Mucosa of stomach (tissue), 1 donor: ENCODE measurements at regions not wholly inside any gene's neighbourhood (a gene's known extent, or its start where the extent isn't known, plus 50 kb on each side); places are given as distances from the start of the nearest gene placed in this dataset.
"Not testable (repeated sequence)": the region's sequence is repeated elsewhere in the genome, so short reads cannot be mapped to it uniquely, and the experiment has no call there.

ENCODE experiments used
- H3K27me3 ChIP-seq: one replicate; pipeline ENCODE4 v1.7.0; 2013; ENCODE audit warnings: mild to moderate bottlenecking, low read length; ENCODE audit not compliant: control insufficient read depth, insufficient read depth
- H3K36me3 ChIP-seq: one replicate; pipeline ENCODE4 v1.7.0; 2013; ENCODE audit warnings: low read length; ENCODE audit not compliant: control insufficient read depth, insufficient read depth
- H3K4me1 ChIP-seq: one replicate; pipeline ENCODE4 v1.7.0; 2013; ENCODE audit warnings: mild to moderate bottlenecking, low read length; ENCODE audit not compliant: control insufficient read depth, insufficient read depth
- H3K4me3 ChIP-seq: one replicate; pipeline ENCODE4 v1.7.0; 2013; ENCODE audit warnings: low read length
- H3K9ac ChIP-seq: one replicate; pipeline ENCODE4 v1.7.0; 2013; ENCODE audit warnings: mild to moderate bottlenecking, low read length, moderate library complexity
- H3K9me3 ChIP-seq: one replicate; pipeline ENCODE4 v1.7.0; 2013; ENCODE audit warnings: mild to moderate bottlenecking, low read length, moderate library complexity; ENCODE audit not compliant: control insufficient read depth
- donor health status: Pancreatic carcinoma.

- not testable (repeated sequence) for H3K27me3 ChIP-seq, H3K9ac ChIP-seq, H3K4me3 ChIP-seq, H3K9me3 ChIP-seq, H3K36me3 ChIP-seq
- peaks cover 26% of the 10 kb centered on the region for H3K4me1 ChIP-seq
Measured at GRCh38 chr6:167671379-167671976, 155.2 kb upstream of the AFDN start.

GRCh38 chr6:167671977-167672687, 154.6 kb upstream of the AFDN start:
- Histone ChIP-seq H3K4me1 (peaks cover 32% of the 10 kb centered on the region), H3K27me3 (no peaks in the 10 kb centered on the region), H3K9me3 (no peaks in the 10 kb centered on the region), H3K4me3 (no peak overlapping the region), H3K9ac (no peak overlapping the region), H3K36me3 (no peaks in the 10 kb centered on the region)

GRCh38 chr6:167672738-167673137, 154.0 kb upstream of the AFDN start:
- no peak overlapping the region for H3K4me3 ChIP-seq
- no peaks in the 10 kb centered on the region for H3K9me3 ChIP-seq
- H3K36me3 ChIP-seq = no peaks in the 10 kb centered on the region
- no peaks in the 10 kb centered on the region for H3K27me3 ChIP-seq
- no peak overlapping the region for H3K9ac ChIP-seq
- peaks cover 38% of the 10 kb centered on the region for H3K4me1 ChIP-seq

GRCh38 chr6:167673946-167674345, 152.8 kb upstream of the AFDN start:
- no peaks in the 10 kb centered on the region for H3K27me3 ChIP-seq
- no peak overlapping the region for H3K9ac ChIP-seq
- no peaks in the 10 kb centered on the region for H3K36me3 ChIP-seq
- H3K4me3 ChIP-seq = no peak overlapping the region
- H3K9me3 ChIP-seq = no peaks in the 10 kb centered on the region
- peaks cover 34% of the 10 kb centered on the region for H3K4me1 ChIP-seq

GRCh38 chr6:167674486-167674885, 152.2 kb upstream of the AFDN start:
- no peaks in the 10 kb centered on the region for H3K9me3 ChIP-seq
- no peak overlapping the region for H3K9ac ChIP-seq
- no peak overlapping the region for H3K4me3 ChIP-seq
- no peaks in the 10 kb centered on the region for H3K27me3 ChIP-seq
- H3K36me3 ChIP-seq = no peaks in the 10 kb centered on the region
- H3K4me1 ChIP-seq = peaks cover 35% of the 10 kb centered on the region

- Histone ChIP-seq H3K36me3 (no peaks in the 10 kb centered on the region), H3K9me3 (no peaks in the 10 kb centered on the region), H3K4me1 (peaks cover 35% of the 10 kb centered on the region), H3K27me3 (no peaks in the 10 kb centered on the region), H3K4me3 (no peak overlapping the region), H3K9ac (no peak overlapping the region)
Measured at GRCh38 chr6:167676000-167676665, 150.6 kb upstream of the AFDN start.

GRCh38 chr6:167676666-167677421, 149.9 kb upstream of the AFDN start:
- Histone ChIP-seq H3K9me3 (no peaks in the 10 kb centered on the region), H3K27me3 (no peaks in the 10 kb centered on the region), H3K9ac (no peak overlapping the region), H3K4me1 (peaks cover 35% of the 10 kb centered on the region), H3K4me3 (no peak overlapping the region), H3K36me3 (no peaks in the 10 kb centered on the region)

GRCh38 chr6:167677422-167677789, 149.3 kb upstream of the AFDN start:
- no peaks in the 10 kb centered on the region for H3K36me3 ChIP-seq
- H3K27me3 ChIP-seq = no peaks in the 10 kb centered on the region
- peaks cover 40% of the 10 kb centered on the region for H3K4me1 ChIP-seq
- H3K9ac ChIP-seq = no peak overlapping the region
- H3K4me3 ChIP-seq = no peak overlapping the region
- H3K9me3 ChIP-seq = no peaks in the 10 kb centered on the region

GRCh38 chr6:167678102-167679101, 148.3 kb upstream of the AFDN start:
- Histone ChIP-seq H3K27me3 (no peaks in the 10 kb centered on the region), H3K4me3 (peak overlapping the region; percentile 39), H3K36me3 (no peaks in the 10 kb centered on the region), H3K9ac (peak overlapping the region; percentile 51), H3K9me3 (no peaks in the 10 kb centered on the region), H3K4me1 (peaks cover 50% of the 10 kb centered on the region)

- Histone ChIP-seq H3K4me1 (peaks cover 58% of the 10 kb centered on the region), H3K9me3 (no peaks in the 10 kb centered on the region), H3K9ac (no peak overlapping the region), H3K4me3 (no peak overlapping the region), H3K36me3 (no peaks in the 10 kb centered on the region), H3K27me3 (no peaks in the 10 kb centered on the region)
Measured at GRCh38 chr6:167679122-167679736, 147.5 kb upstream of the AFDN start.
